ENCODE measurements at regions not wholly inside any gene's neighbourhood (a gene's known extent, or its start where the extent isn't known, plus 50 kb on each side); places are given as distances from the start of the nearest gene placed in this dataset.

- TF ChIP-seq, protein P1, sequence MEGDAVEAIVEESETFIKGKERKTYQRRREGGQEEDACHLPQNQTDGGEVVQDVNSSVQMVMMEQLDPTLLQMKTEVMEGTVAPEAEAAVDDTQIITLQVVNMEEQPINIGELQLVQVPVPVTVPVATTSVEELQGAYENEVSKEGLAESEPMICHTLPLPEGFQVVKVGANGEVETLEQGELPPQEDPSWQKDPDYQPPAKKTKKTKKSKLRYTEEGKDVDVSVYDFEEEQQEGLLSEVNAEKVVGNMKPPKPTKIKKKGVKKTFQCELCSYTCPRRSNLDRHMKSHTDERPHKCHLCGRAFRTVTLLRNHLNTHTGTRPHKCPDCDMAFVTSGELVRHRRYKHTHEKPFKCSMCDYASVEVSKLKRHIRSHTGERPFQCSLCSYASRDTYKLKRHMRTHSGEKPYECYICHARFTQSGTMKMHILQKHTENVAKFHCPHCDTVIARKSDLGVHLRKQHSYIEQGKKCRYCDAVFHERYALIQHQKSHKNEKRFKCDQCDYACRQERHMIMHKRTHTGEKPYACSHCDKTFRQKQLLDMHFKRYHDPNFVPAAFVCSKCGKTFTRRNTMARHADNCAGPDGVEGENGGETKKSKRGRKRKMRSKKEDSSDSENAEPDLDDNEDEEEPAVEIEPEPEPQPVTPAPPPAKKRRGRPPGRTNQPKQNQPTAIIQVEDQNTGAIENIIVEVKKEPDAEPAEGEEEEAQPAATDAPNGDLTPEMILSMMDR (IDR thresholded peaks at IDR 0.05): no peak
Observed at GRCh38 chr1:229105822-229106525, 164.9 kb upstream of the RAB4A start.

GRCh38 chr1:229106526-229107125 is 164.3 kb upstream of the RAB4A start:
- TF ChIP-seq, protein P1 (IDR thresholded peaks at IDR 0.05): no peak

- TF ChIP-seq, protein P1 (IDR thresholded peaks at IDR 0.05): no peak
Observed at GRCh38 chr1:229107304-229107815, 163.6 kb upstream of the RAB4A start.

GRCh38 chr1:229107972-229108371 is 162.9 kb upstream of the RAB4A start:
- TF ChIP-seq, protein P1 (IDR thresholded peaks at IDR 0.05): no peak

- TF ChIP-seq, protein P1 (IDR thresholded peaks at IDR 0.05): no peak
Observed at GRCh38 chr1:229108598-229109201, 162.2 kb upstream of the RAB4A start.

DNA sequence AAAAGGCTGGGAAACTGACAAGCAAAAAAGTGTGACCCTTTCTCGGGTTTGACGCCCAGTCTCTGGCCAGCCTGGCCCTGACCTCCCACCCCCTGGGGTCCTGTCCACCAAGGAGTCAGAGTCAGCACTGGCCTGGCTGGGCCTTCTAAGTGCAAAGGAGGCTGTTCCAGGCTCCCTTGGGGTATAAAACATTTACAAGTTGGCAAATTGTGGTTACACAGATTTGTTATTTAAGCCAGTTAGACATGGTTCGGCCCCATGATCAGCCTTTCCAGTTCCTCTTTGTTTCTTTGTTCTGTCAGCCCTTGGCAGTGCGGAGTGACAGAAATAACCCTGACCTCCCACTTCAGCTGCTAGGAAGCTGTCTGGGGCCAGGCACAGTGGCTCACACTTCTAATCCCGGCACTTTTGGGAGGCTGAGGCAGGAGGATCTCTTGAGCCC is 161.6 kb upstream of the RAB4A start:
- TF ChIP-seq, protein P1 (IDR thresholded peaks at IDR 0.05): no peak

- TF ChIP-seq, protein P1 (IDR thresholded peaks at IDR 0.05): no peak
Observed at GRCh38 chr1:229110986-229111385, 159.9 kb upstream of the RAB4A start.
